Progenitor cell of endocrine pancreas (in vitro differentiated cells): ENCODE measurements at regions not wholly inside any gene's neighbourhood (a gene's known extent, or its start where the extent isn't known, plus 50 kb on each side); places are given as distances from the start of the nearest gene placed in this dataset.

Experiments
- DNase-seq: peaks from one replicate; pipeline ENCODE4 v3.0.0; 2021; ENCODE audit warnings: low spot score; ENCODE audit not compliant: unreplicated experiment
- H3K27ac Mint-ChIP-seq: 2 replicates; pipeline ENCODE4 v1.8.0; 2021; ENCODE audit warnings: mild to moderate bottlenecking, moderate library complexity, mixed read lengths
- H3K27me3 Mint-ChIP-seq: 2 replicates; pipeline ENCODE4 v1.8.0; 2021; ENCODE audit warnings: mixed read lengths
- H3K36me3 Mint-ChIP-seq: 2 replicates; pipeline ENCODE4 v1.8.0; 2022; ENCODE audit warnings: mixed read lengths; ENCODE audit not compliant: insufficient read depth
- H3K4me1 Mint-ChIP-seq: 2 replicates; pipeline ENCODE4 v1.8.0; 2021; ENCODE audit warnings: low read depth, mixed read lengths
- H3K4me3 Mint-ChIP-seq: 2 replicates; pipeline ENCODE4 v1.8.0; 2021; ENCODE audit warnings: low read depth, mild to moderate bottlenecking, moderate library complexity, mixed read lengths
- H3K9me3 Mint-ChIP-seq: 2 replicates; pipeline ENCODE4 v1.8.0; 2021; ENCODE audit warnings: low read depth, mixed read lengths
- CTCF ChIP-seq: fragments of 200-600 bp; sonication (generic); IDR thresholded peaks from one replicate; pipeline ENCODE4 v1.5.0; 2021; ENCODE audit warnings: antibody characterized with exemption, mild to moderate bottlenecking; ENCODE audit not compliant: unreplicated experiment

- DNase-seq, result no peak
- H3K27ac Mint-ChIP-seq, result no peak overlapping the region
- no peaks in the 10 kb centered on the region for H3K27me3 Mint-ChIP-seq
- no peaks in the 10 kb centered on the region for H3K4me1 Mint-ChIP-seq
- H3K9me3 Mint-ChIP-seq, result peaks cover 8% of the 10 kb centered on the region
- H3K36me3 Mint-ChIP-seq, result no peaks in the 10 kb centered on the region
- no peak overlapping the region for H3K4me3 Mint-ChIP-seq
- no peak for TF ChIP-seq CTCF
These were observed 1479.2 kb downstream of the SLITRK5 start for GRCh38 chr13:89150362-89150761.

GRCh38 chr13:89153941-89154340 is 1482.8 kb downstream of the SLITRK5 start:
- H3K36me3 Mint-ChIP-seq, result no peaks in the 10 kb centered on the region
- no peak overlapping the region for H3K4me3 Mint-ChIP-seq
- DNase-seq, result no peak
- H3K9me3 Mint-ChIP-seq, result peaks cover 8% of the 10 kb centered on the region
- no peak overlapping the region for H3K27ac Mint-ChIP-seq
- H3K27me3 Mint-ChIP-seq, result no peaks in the 10 kb centered on the region
- TF ChIP-seq CTCF, result no peak
- H3K4me1 Mint-ChIP-seq, result no peaks in the 10 kb centered on the region

GRCh38 chr13:89163096-89163495 is 1491.9 kb downstream of the SLITRK5 start:
- no peaks in the 10 kb centered on the region for H3K36me3 Mint-ChIP-seq

GRCh38 chr13:89165685-89166084 is 1494.5 kb downstream of the SLITRK5 start:
- no peak for DNase-seq
- H3K4me1 Mint-ChIP-seq, result no peaks in the 10 kb centered on the region
- no peak for TF ChIP-seq CTCF
- H3K4me3 Mint-ChIP-seq, result no peak overlapping the region
- H3K27ac Mint-ChIP-seq, result no peak overlapping the region
- no peaks in the 10 kb centered on the region for H3K27me3 Mint-ChIP-seq
- H3K9me3 Mint-ChIP-seq, result peaks cover 3% of the 10 kb centered on the region
- no peaks in the 10 kb centered on the region for H3K36me3 Mint-ChIP-seq

More at GRCh38 chr13:89163096-89163495, 1491.9 kb downstream of the SLITRK5 start:
- TF ChIP-seq CTCF, result no peak
- H3K9me3 Mint-ChIP-seq, result peaks cover 7% of the 10 kb centered on the region
- no peaks in the 10 kb centered on the region for H3K27me3 Mint-ChIP-seq
- DNase-seq, result no peak
- H3K27ac Mint-ChIP-seq, result no peak overlapping the region
- no peaks in the 10 kb centered on the region for H3K4me1 Mint-ChIP-seq
- no peak overlapping the region for H3K4me3 Mint-ChIP-seq

- no peak overlapping the region for H3K4me3 Mint-ChIP-seq
- no peaks in the 10 kb centered on the region for H3K27me3 Mint-ChIP-seq
- H3K36me3 Mint-ChIP-seq, result no peaks in the 10 kb centered on the region
- H3K4me1 Mint-ChIP-seq, result no peaks in the 10 kb centered on the region
- TF ChIP-seq CTCF, result no peak
- H3K9me3 Mint-ChIP-seq, result no peaks in the 10 kb centered on the region
- DNase-seq, result no peak
- no peak overlapping the region for H3K27ac Mint-ChIP-seq
These were observed 1498.8 kb downstream of the SLITRK5 start for GRCh38 chr13:89169951-89170350.
